ENCODE measurements at regions not wholly inside any gene's neighbourhood (a gene's known extent, or its start where the extent isn't known, plus 50 kb on each side); places are given as distances from the start of the nearest gene placed in this dataset.
A peak's percentile ranks its signal among the peaks of the same experiment; 100 is the strongest.
"Not testable (repeated sequence)": the region's sequence is repeated elsewhere in the genome, so short reads cannot be mapped to it uniquely, and the experiment has no call there.

DNA sequence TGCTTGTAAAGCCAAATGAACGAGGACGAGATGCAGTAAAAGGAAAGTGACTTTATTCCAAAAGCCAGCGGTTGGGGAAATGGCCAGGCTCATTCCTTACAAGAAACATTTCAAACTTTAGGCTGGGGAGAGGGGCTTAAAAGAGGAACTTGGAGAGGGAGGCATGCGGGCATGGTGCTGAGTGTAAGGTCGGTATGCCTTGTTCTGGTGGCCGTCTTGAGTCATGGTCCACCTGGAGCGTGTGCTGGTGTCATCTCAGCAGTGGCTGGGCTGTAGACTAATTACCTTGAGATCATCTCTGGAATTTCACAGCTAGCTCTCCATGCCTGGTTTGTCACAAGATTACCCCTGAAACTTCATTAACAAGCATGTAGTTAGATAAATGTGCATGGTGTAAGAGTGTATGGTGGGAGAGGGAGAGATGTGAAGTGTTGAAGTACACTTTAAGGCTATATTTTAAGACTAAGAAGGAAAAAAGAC lies 156.4 kb upstream of the PFN2 start:
- Mint-ChIP-seq H3K27ac (ENCODE audit: unreplicated experiment) (no peak overlapping the region), H3K36me3 (ENCODE audit: unreplicated experiment) (no peaks in the 10 kb centered on the region), H3K4me3 (ENCODE audit: unreplicated experiment) (no peak overlapping the region), H3K9me3 (ENCODE audit: unreplicated experiment) (no peaks in the 10 kb centered on the region), H3K27me3 (ENCODE audit: unreplicated experiment) (peaks cover 2% of the 10 kb centered on the region), H3K4me1 (ENCODE audit: low read depth, unreplicated experiment) (peaks cover 29% of the 10 kb centered on the region)
- TF ChIP-seq CTCF (IDR thresholded peaks at IDR 0.05; ENCODE audit: partially characterized antibody, unreplicated experiment), result no peak
- DNase-seq, result no peak

- H3K27ac Mint-ChIP-seq (ENCODE audit: unreplicated experiment), result peak overlapping the region; percentile 21
- H3K9me3 Mint-ChIP-seq (ENCODE audit: unreplicated experiment), result peaks cover 4% of the 10 kb centered on the region
- DNase-seq, result no peak
- no peak for TF ChIP-seq CTCF (IDR thresholded peaks at IDR 0.05; ENCODE audit: partially characterized antibody, unreplicated experiment)
- H3K4me3 Mint-ChIP-seq (ENCODE audit: unreplicated experiment), result no peak overlapping the region
- H3K27me3 Mint-ChIP-seq (ENCODE audit: unreplicated experiment), result no peaks in the 10 kb centered on the region
- H3K4me1 Mint-ChIP-seq (ENCODE audit: low read depth, unreplicated experiment), result peaks cover 10% of the 10 kb centered on the region
- H3K36me3 Mint-ChIP-seq (ENCODE audit: unreplicated experiment), result no peaks in the 10 kb centered on the region
Measured at GRCh38 chr3:150124142-150124541, 153.4 kb upstream of the PFN2 start.

GRCh38 chr3:150123249-150123648 lies 152.6 kb upstream of the PFN2 start:
- not testable (repeated sequence) for H3K27me3 Mint-ChIP-seq (ENCODE audit: unreplicated experiment); DNase-seq; H3K27ac Mint-ChIP-seq (ENCODE audit: unreplicated experiment); H3K4me1 Mint-ChIP-seq (ENCODE audit: low read depth, unreplicated experiment); H3K36me3 Mint-ChIP-seq (ENCODE audit: unreplicated experiment); H3K4me3 Mint-ChIP-seq (ENCODE audit: unreplicated experiment); H3K9me3 Mint-ChIP-seq (ENCODE audit: unreplicated experiment)

DNA sequence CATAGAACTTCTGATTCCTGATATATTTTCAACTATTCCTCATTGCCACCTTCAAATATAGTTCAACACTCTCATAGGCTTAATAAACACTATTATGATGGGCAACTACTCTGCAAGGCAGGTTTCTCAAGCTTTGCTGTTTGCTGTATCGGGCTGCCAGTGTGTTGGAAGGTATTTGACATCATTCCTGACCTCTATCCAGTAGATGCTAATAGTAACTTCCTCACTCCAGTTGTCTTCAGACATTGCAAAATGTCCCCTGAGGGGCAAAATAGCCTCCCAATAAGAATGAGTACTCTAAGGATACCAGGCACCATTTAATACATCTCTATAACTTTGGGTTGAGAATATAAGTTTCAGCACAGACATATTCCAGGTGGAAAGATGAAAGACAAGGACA lies 147.5 kb upstream of the PFN2 start:
- no peaks in the 10 kb centered on the region for H3K36me3 Mint-ChIP-seq (ENCODE audit: unreplicated experiment)
- no peak for DNase-seq
- H3K9me3 Mint-ChIP-seq (ENCODE audit: unreplicated experiment), result peaks cover 4% of the 10 kb centered on the region
- H3K4me3 Mint-ChIP-seq (ENCODE audit: unreplicated experiment), result no peak overlapping the region
- H3K4me1 Mint-ChIP-seq (ENCODE audit: low read depth, unreplicated experiment), result no peaks in the 10 kb centered on the region
- no peaks in the 10 kb centered on the region for H3K27me3 Mint-ChIP-seq (ENCODE audit: unreplicated experiment)
- no peak for TF ChIP-seq CTCF (IDR thresholded peaks at IDR 0.05; ENCODE audit: partially characterized antibody, unreplicated experiment)
- no peak overlapping the region for H3K27ac Mint-ChIP-seq (ENCODE audit: unreplicated experiment)

DNA sequence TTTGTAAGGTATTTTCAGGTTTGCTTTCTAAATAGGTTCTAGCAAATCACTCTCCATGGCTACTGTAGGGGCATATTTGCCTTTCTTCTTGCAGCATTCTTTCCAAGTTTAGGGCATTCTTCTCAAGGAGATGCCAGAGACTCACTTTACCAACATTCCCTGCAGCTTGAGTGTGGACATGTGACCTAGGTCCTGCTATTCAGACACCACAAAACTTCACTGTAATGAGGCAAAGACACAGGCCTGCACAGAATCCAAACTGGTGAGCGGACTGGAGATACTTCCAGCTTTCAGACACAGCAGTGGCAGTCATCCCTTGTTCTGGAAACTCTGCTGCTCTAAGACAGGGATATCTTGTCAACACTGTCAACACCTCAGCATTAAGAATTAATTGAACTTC lies 146.4 kb upstream of the PFN2 start:
- no peak for DNase-seq
- Mint-ChIP-seq H3K4me1 (ENCODE audit: low read depth, unreplicated experiment) (no peaks in the 10 kb centered on the region), H3K27me3 (ENCODE audit: unreplicated experiment) (no peaks in the 10 kb centered on the region), H3K9me3 (ENCODE audit: unreplicated experiment) (peaks cover 4% of the 10 kb centered on the region), H3K36me3 (ENCODE audit: unreplicated experiment) (no peaks in the 10 kb centered on the region), H3K4me3 (ENCODE audit: unreplicated experiment) (no peak overlapping the region), H3K27ac (ENCODE audit: unreplicated experiment) (no peak overlapping the region)
- no peak for TF ChIP-seq CTCF (IDR thresholded peaks at IDR 0.05; ENCODE audit: partially characterized antibody, unreplicated experiment)

DNA sequence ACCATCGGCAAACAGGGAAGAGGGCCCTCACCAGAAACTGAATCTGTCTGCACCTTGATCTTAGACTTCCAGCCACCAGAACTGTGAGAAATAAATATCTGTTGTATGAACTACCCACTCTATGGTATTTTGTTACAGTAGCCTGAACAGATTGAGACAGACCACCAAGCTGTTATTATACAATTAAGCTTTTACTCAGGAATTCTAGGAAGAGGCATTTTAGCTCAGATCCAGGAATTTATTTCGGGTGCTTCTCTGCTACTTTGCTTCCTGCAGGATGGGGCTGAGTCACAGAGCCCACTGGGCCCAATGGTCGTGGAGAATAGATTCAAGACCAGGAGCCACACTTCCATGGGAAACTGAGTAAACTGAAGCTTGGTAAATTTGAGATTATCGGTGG lies 145.5 kb upstream of the PFN2 start:
- Mint-ChIP-seq H3K27ac (ENCODE audit: unreplicated experiment) (no peak overlapping the region), H3K27me3 (ENCODE audit: unreplicated experiment) (no peaks in the 10 kb centered on the region), H3K4me1 (ENCODE audit: low read depth, unreplicated experiment) (no peaks in the 10 kb centered on the region), H3K4me3 (ENCODE audit: unreplicated experiment) (no peak overlapping the region), H3K36me3 (ENCODE audit: unreplicated experiment) (no peaks in the 10 kb centered on the region), H3K9me3 (ENCODE audit: unreplicated experiment) (peaks cover under 1% of the 10 kb centered on the region)
- no peak for TF ChIP-seq CTCF (IDR thresholded peaks at IDR 0.05; ENCODE audit: partially characterized antibody, unreplicated experiment)
- DNase-seq, result no peak
